H1 (cell line): ENCODE measurements at regions not wholly inside any gene's neighbourhood (a gene's known extent, or its start where the extent isn't known, plus 50 kb on each side); places are given as distances from the start of the nearest gene placed in this dataset.

Experiments used
- CTCF ChIA-PET: fragments of 300-600 bp; sonication (Branson Sonifier 250); formaldehyde crosslinking; loops from one replicate; lab custom pipeline; 2021; ENCODE audit not compliant: partially characterized antibody; lab: Charles Lee
- POLR2A ChIA-PET: fragments of 300-600 bp; sonication (Branson Sonifier 250); formaldehyde crosslinking; loops from one replicate; lab custom pipeline; 2021; ENCODE audit warnings: inconsistent platforms; ENCODE audit not compliant: partially characterized antibody; lab: Charles Lee
- DNase-seq, 2 experiments: peaks; one replicate each; pipeline versions ENCODE4 v3.0.0 to v3.0.0-alpha.2; 2010 to 2022; ENCODE audit warnings: low spot score in 2 of 2, low read depth in 1 of 2, mixed read lengths in 1 of 2
- FAIRE-seq: peaks from 2 replicates; lab custom pipeline; 2011; peaks lifted over from hg19 to GRCh38; lab: Jason Lieb, UNC
- H2AFZ ChIP-seq: 2 replicates; pipeline ENCODE4 v1.8.1; 2012; ENCODE audit warnings: low read length, inconsistent platforms
- H2AK5ac ChIP-seq: 2 replicates; pipeline ENCODE4 v1.6.1; 2013; ENCODE audit warnings: low read depth, low read length
- H2BK120ac ChIP-seq: replicated peaks from 2 replicates; pipeline ENCODE3; 2013; ENCODE audit warnings: low read depth, low read length, inconsistent platforms
- H2BK12ac ChIP-seq: 2 replicates; pipeline ENCODE4 v1.6.1; 2013; ENCODE audit warnings: low read depth, low read length
- H2BK15ac ChIP-seq: 2 replicates; pipeline ENCODE4 v1.6.1; 2013; ENCODE audit warnings: low read length
- H2BK20ac ChIP-seq: 2 replicates; pipeline ENCODE4 v1.6.1; 2013; ENCODE audit warnings: low read length
- H2BK5ac ChIP-seq: 2 replicates; pipeline ENCODE4 v1.6.1; 2013; ENCODE audit warnings: low read depth, low read length
- H3K14ac ChIP-seq: 2 replicates; pipeline ENCODE4 v1.6.1; 2013; ENCODE audit warnings: inconsistent platforms; ENCODE audit not compliant: insufficient read length
- H3K18ac ChIP-seq: 2 replicates; pipeline ENCODE4 v1.6.1; 2013; ENCODE audit warnings: low read length; ENCODE audit errors: extremely low read depth
- H3K23ac ChIP-seq: 2 replicates; pipeline ENCODE4 v1.6.1; 2013; ENCODE audit warnings: inconsistent platforms; ENCODE audit not compliant: insufficient read length
- H3K23me2 ChIP-seq: 2 replicates; pipeline ENCODE4 v1.6.1; 2013; ENCODE audit warnings: low read depth, low read length
- H3K27ac ChIP-seq: 2 replicates; pipeline ENCODE4 v1.6.1; 2011; ENCODE audit warnings: low read depth, low read length, inconsistent platforms
- H3K27me3 ChIP-seq, 4 experiments: replicated peaks in 1 of 4; 1 replicate in 1 of 4; 2 replicates in 3 of 4; pipeline versions ENCODE4 v1.6.1 to v1.8.1; 2011 to 2013; ENCODE audit warnings: low read length in 3 of 4, mild to moderate bottlenecking in 3 of 4, inconsistent platforms in 2 of 4, mixed read lengths in 2 of 4, moderate library complexity in 1 of 4; ENCODE audit not compliant: control insufficient read depth in 3 of 4, insufficient read depth in 3 of 4; ENCODE audit errors: extremely low read depth in 1 of 4
- H3K36me3 ChIP-seq, 4 experiments: 2 replicates each; pipeline versions ENCODE4 v1.6.1 to v1.8.1; 2011 to 2013; ENCODE audit warnings: mild to moderate bottlenecking in 4 of 4, low read length in 3 of 4, moderate library complexity in 2 of 4, control low read depth in 1 of 4, inconsistent platforms in 1 of 4; ENCODE audit not compliant: insufficient read depth in 4 of 4, control insufficient read depth in 2 of 4
- H3K4ac ChIP-seq: replicated peaks from 2 replicates; pipeline ENCODE3; 2013; ENCODE audit warnings: low read length, low read depth, mixed read lengths, inconsistent platforms; ENCODE audit not compliant: insufficient read length
- H3K4me1 ChIP-seq, 4 experiments: replicated peaks in 1 of 4; 1 replicate in 1 of 4; 2 replicates in 3 of 4; pipeline versions ENCODE4 v1.6.1 to v1.8.1; 2011 to 2013; ENCODE audit warnings: low read length in 3 of 4, inconsistent platforms in 2 of 4, mixed read lengths in 1 of 4; ENCODE audit not compliant: insufficient read depth in 4 of 4, control insufficient read depth in 3 of 4
- H3K4me2 ChIP-seq, 2 experiments: 2 replicates each; pipeline versions ENCODE4 v1.6.1 to v1.8.1; 2011 to 2013; ENCODE audit warnings: low read depth in 2 of 2, low read length in 2 of 2, control low read depth in 1 of 2, inconsistent platforms in 1 of 2, mild to moderate bottlenecking in 1 of 2; ENCODE audit not compliant: insufficient read depth in 1 of 2
- H3K4me3 ChIP-seq, 4 experiments: fragments of 200-600, 300-600 bp in 1 of 4; sonication (generic), shearing (Covaris generic), sonication (Bioruptor Twin) in 1 of 4; 2 replicates each; pipeline versions ENCODE4 v1.5.1 to v1.8.1; 2011 to 2016; ENCODE audit warnings: low read length in 4 of 4, low read depth in 3 of 4, control low read depth in 2 of 4, inconsistent platforms in 2 of 4, mild to moderate bottlenecking in 2 of 4, mixed read lengths in 1 of 4, moderate library complexity in 1 of 4; ENCODE audit not compliant: insufficient read depth in 2 of 4; ENCODE audit errors: extremely low read depth in 1 of 4
- H3K56ac ChIP-seq: replicated peaks from 2 replicates; pipeline ENCODE3; 2013; ENCODE audit warnings: low read depth, mild to moderate bottlenecking, mixed read lengths, low read length, inconsistent platforms; ENCODE audit not compliant: insufficient read length
- H3K79me1 ChIP-seq: 2 replicates; pipeline ENCODE4 v1.6.1; 2013; ENCODE audit warnings: low read depth, low read length, control low read depth
- H3K79me2 ChIP-seq, 2 experiments: 2 replicates each; pipeline versions ENCODE4 v1.6.1 to v1.8.1; 2012 to 2013; ENCODE audit warnings: low read length in 2 of 2, mild to moderate bottlenecking in 2 of 2, inconsistent platforms in 1 of 2; ENCODE audit not compliant: insufficient read depth in 2 of 2, control insufficient read depth in 1 of 2
- H3K9ac ChIP-seq, 4 experiments: replicated peaks in 1 of 4; 1 replicate in 1 of 4; 2 replicates in 3 of 4; pipeline versions ENCODE4 v1.6.1 to v1.8.1; 2011 to 2013; ENCODE audit warnings: low read depth in 3 of 4, low read length in 3 of 4, control low read depth in 2 of 4, mild to moderate bottlenecking in 2 of 4, moderate library complexity in 2 of 4, inconsistent platforms in 1 of 4; ENCODE audit errors: extremely low read depth in 1 of 4
- H3K9me3 ChIP-seq, 2 experiments: 2 replicates each; pipeline versions ENCODE4 v1.6.1 to v1.8.1; 2012 to 2013; ENCODE audit warnings: mild to moderate bottlenecking in 2 of 2, moderate library complexity in 2 of 2, control low read depth in 1 of 2, inconsistent platforms in 1 of 2, low read depth in 1 of 2, low read length in 1 of 2, mixed read lengths in 1 of 2; ENCODE audit not compliant: insufficient read depth in 2 of 2
- H4K20me1 ChIP-seq, 2 experiments: replicated peaks in 1 of 2; 2 replicates each; pipeline versions ENCODE3 to v1.8.1; 2011 to 2013; ENCODE audit warnings: inconsistent platforms in 2 of 2, low read length in 2 of 2, mild to moderate bottlenecking in 1 of 2; ENCODE audit not compliant: insufficient read depth in 2 of 2, control insufficient read depth in 1 of 2
- H4K5ac ChIP-seq: 2 replicates; pipeline ENCODE4 v1.6.1; 2013; ENCODE audit warnings: low read length, low read depth, mixed read lengths, inconsistent platforms; ENCODE audit not compliant: insufficient read length
- H4K8ac ChIP-seq: 2 replicates; pipeline ENCODE4 v1.8.0; 2013; ENCODE audit warnings: mild to moderate bottlenecking, moderate library complexity, low read length, inconsistent platforms; ENCODE audit not compliant: insufficient read depth; ENCODE audit errors: extremely low read depth
- H4K91ac ChIP-seq: replicated peaks from 2 replicates; pipeline ENCODE3; 2013; ENCODE audit warnings: low read length, mixed read lengths, inconsistent platforms; ENCODE audit not compliant: insufficient read length
- ASH2L ChIP-seq: fragments of 200-600, 300-600 bp; sonication (generic); IDR thresholded peaks from one replicate; pipeline ENCODE4 v1.7.1; 2017; ENCODE audit warnings: low read length
- CEBPB ChIP-seq: IDR thresholded peaks from 2 replicates; pipeline ENCODE4 v1.6.1; 2012; ENCODE audit warnings: low read depth, low read length
- JUN ChIP-seq: IDR thresholded peaks from 2 replicates; pipeline ENCODE4 v1.6.1; 2011; ENCODE audit warnings: low read depth, mild to moderate bottlenecking, improper control_type of control experiment, low read length
- JUND ChIP-seq: IDR thresholded peaks from 2 replicates; pipeline ENCODE4 v1.6.1; 2011; ENCODE audit warnings: mild to moderate bottlenecking, improper control_type of control experiment, low read length
- KDM1A ChIP-seq: fragments of 200-600, 300-600 bp; sonication (generic); IDR thresholded peaks from 2 replicates; pipeline ENCODE4 v1.7.1; 2016; ENCODE audit warnings: mild to moderate bottlenecking, low read length, borderline replicate concordance
- SIN3A ChIP-seq, 2 experiments: IDR thresholded peaks in 1 of 2; conservative IDR thresholded peaks in 1 of 2; 2 replicates each; pipeline ENCODE4 v1.6.1; 2011 to 2012; ENCODE audit warnings: low read length in 2 of 2, improper control_type of control experiment in 1 of 2, low read depth in 1 of 2, mild to moderate bottlenecking in 1 of 2
- SP2 ChIP-seq: IDR thresholded peaks from 2 replicates; pipeline ENCODE4 v1.6.1; 2012; ENCODE audit warnings: mild to moderate bottlenecking, low read length, inconsistent platforms
- WGBS, 2 experiments: shearing (Covaris generic) in 1 of 2; methylation state at CpG; one replicate each; pipeline versions ENCODE4 v1.1.6 to v1.1.7; 2013 to 2015; ENCODE audit warnings: low lambda C conversion rate in 2 of 2, mixed read lengths in 2 of 2, inconsistent platforms in 1 of 2, low coverage in 1 of 2, missing lambda C conversion rate in 1 of 2; ENCODE audit not compliant: insufficient replicate concordance in 2 of 2, insufficient coverage in 1 of 2, insufficient read length in 1 of 2; ENCODE audit errors: extremely low coverage in 1 of 2, missing lambda C conversion rate in 1 of 2; 5-methylcytosine and 5-hydroxymethylcytosine counted together

- Histone ChIP-seq H2BK15ac (no peak overlapping the region), H4K91ac (no peak overlapping the region), H3K23me2 (no peaks in the 10 kb centered on the region), H3K79me2 (no peaks in the 10 kb centered on the region), H4K5ac (no peak overlapping the region), H3K9me3 (peaks cover 0 to 2% of the 10 kb centered on the region in 2 experiments; a peak in 1 of 4 replicates), H3K9ac (no peak overlapping the region), H2AK5ac (no peak overlapping the region), H2BK20ac (peak overlapping the region; percentile 32; the same call in 1 of the 2 replicates), H4K20me1 (no peaks in the 10 kb centered on the region), H3K4me2 (no peak overlapping the region), H3K4ac (no peak overlapping the region), H3K36me3 (no peaks in the 10 kb centered on the region), H3K18ac (no peak overlapping the region; the same call in 1 of the 2 replicates), H2BK120ac (no peak overlapping the region), H3K4me1 (peaks cover 0 to 3% (median 0%) of the 10 kb centered on the region in 4 experiments; a peak in 1 of 7 replicates), H3K23ac (no peak overlapping the region), H2AFZ (no peak overlapping the region), H3K27me3 (no peaks in the 10 kb centered on the region), H2BK12ac (no peak overlapping the region), H2BK5ac (no peak overlapping the region), H3K27ac (no peak overlapping the region), H3K14ac (no peak overlapping the region), H4K8ac (no peak overlapping the region), H3K79me1 (no peaks in the 10 kb centered on the region; the same call in 1 of the 2 replicates), H3K4me3 (no peak overlapping the region), H3K56ac (no peak overlapping the region)
- ChIA-PET CTCF (interaction anchor here (0.8 to 1.8 kb wide), 5 partner anchors 34 to 362 kb away, joined by 3 to 6 read pairs (median 4); no protein-coding TSS in a partner anchor), POLR2A (interaction anchor here (0.6 to 1.4 kb wide), 3 partner anchors 10 to 227 kb away, joined by 3 read pairs; no protein-coding TSS in a partner anchor)
- TF ChIP-seq SIN3A (conservative IDR thresholded peaks at IDR 0.05 in 1 of 2, IDR thresholded peaks at IDR 0.05 in 1 of 2; ENCODE audit: low read depth in 1 of 2, low read length in 2 of 2) (no peak), ASH2L (no peak), SP2 (no peak), CEBPB (no peak), JUN (no peak), JUND (no peak), KDM1A (no peak)
- WGBS, 2 experiments: 89% methylated on average over 14 of the region's 14 CpGs; no CpG with 5 or more reads in 1 of the 2 experiments
- FAIRE-seq (no peak), DNase-seq (no peak)
Observed at GRCh38 chr6:166778776-166779175, 151.7 kb upstream of the RPS6KA2 start.
